Keratinocyte (primary cell): ENCODE measurements at regions not wholly inside any gene's neighbourhood (a gene's known extent, or its start where the extent isn't known, plus 50 kb on each side); places are given as distances from the start of the nearest gene placed in this dataset.

Source experiments
- DNase-seq: peaks from one replicate; pipeline ENCODE4 v3.0.0-alpha.2; 2011; ENCODE audit warnings: low read depth, missing footprints, low spot score
- FAIRE-seq: peaks from 2 replicates; lab custom pipeline; 2011; peaks lifted over from hg19 to GRCh38; lab: Jason Lieb, UNC
- H2AFZ ChIP-seq: 2 replicates; pipeline ENCODE4 v1.6.0; 2012; ENCODE audit warnings: low read length, control low read depth, inconsistent platforms; ENCODE audit not compliant: control insufficient read depth
- H3K27ac ChIP-seq: 2 replicates; pipeline ENCODE4 v1.5.1; 2011; ENCODE audit warnings: low read length; ENCODE audit not compliant: control insufficient read depth, insufficient read depth
- H3K27me3 ChIP-seq: 3 replicates; pipeline ENCODE4 v1.6.0; 2011; ENCODE audit warnings: low read length; ENCODE audit not compliant: control insufficient read depth, insufficient read depth; ENCODE audit errors: extremely low read depth
- H3K36me3 ChIP-seq, 2 experiments: 2 replicates in 1 of 2; 3 replicates in 1 of 2; pipeline ENCODE4 v1.5.1; 2011; ENCODE audit warnings: low read length in 2 of 2, mild to moderate bottlenecking in 1 of 2; ENCODE audit not compliant: control insufficient read depth in 2 of 2, insufficient read depth in 2 of 2; ENCODE audit errors: extremely low read depth in 1 of 2
- H3K4me1 ChIP-seq: 3 replicates; pipeline ENCODE4 v1.5.1; 2011; ENCODE audit warnings: low read length; ENCODE audit not compliant: control insufficient read depth, insufficient read depth; ENCODE audit errors: extremely low read depth
- H3K4me2 ChIP-seq: 3 replicates; pipeline ENCODE4 v1.6.0; 2011; ENCODE audit warnings: low read depth, low read length; ENCODE audit not compliant: control insufficient read depth, insufficient read depth; ENCODE audit errors: extremely low read depth
- H3K4me3 ChIP-seq, 3 experiments: fragments of 200-600 bp in 1 of 3; sonication (generic) in 1 of 3; 2 replicates in 2 of 3; 3 replicates in 1 of 3; pipeline ENCODE4 v1.5.1; 2011 to 2016; ENCODE audit warnings: low read length in 3 of 3, mild to moderate bottlenecking in 3 of 3, control low read depth in 2 of 3, inconsistent platforms in 1 of 3, low read depth in 1 of 3, mixed read lengths in 1 of 3, mixed run types in 1 of 3, moderate library complexity in 1 of 3; ENCODE audit not compliant: control insufficient read depth in 2 of 3, insufficient read depth in 2 of 3; ENCODE audit errors: extremely low read depth in 1 of 3
- H3K79me2 ChIP-seq: 2 replicates; pipeline ENCODE4 v1.6.0; 2012; ENCODE audit warnings: low read length; ENCODE audit not compliant: control insufficient read depth, insufficient read depth
- H3K9ac ChIP-seq: 3 replicates; pipeline ENCODE4 v1.6.0; 2011; ENCODE audit warnings: low read length; ENCODE audit not compliant: control insufficient read depth, insufficient read depth; ENCODE audit errors: extremely low read depth
- H3K9me1 ChIP-seq: 3 replicates; pipeline ENCODE4 v1.6.0; 2011; ENCODE audit warnings: low read length; ENCODE audit not compliant: control insufficient read depth, insufficient read depth; ENCODE audit errors: extremely low read depth
- H3K9me3 ChIP-seq: 2 replicates; pipeline ENCODE4 v1.5.1; 2012; ENCODE audit warnings: low read depth, low read length; ENCODE audit not compliant: control insufficient read depth
- H4K20me1 ChIP-seq: 3 replicates; pipeline ENCODE4 v1.6.0; 2011; ENCODE audit warnings: low read length; ENCODE audit not compliant: control insufficient read depth, insufficient read depth; ENCODE audit errors: extremely low read depth
- EZH2 ChIP-seq: IDR thresholded peaks from one replicate; pipeline ENCODE4 v1.6.1; 2012; ENCODE audit warnings: inconsistent platforms, mild to moderate bottlenecking, low read length, moderate library complexity
- dilution Hi-C: fragments of 300-500 bp; cut with MboI; formaldehyde crosslinking; loops from one replicate; pipeline ENCODE4 v1.7.0; 2020; ENCODE audit warnings: low sequenced_read_pairs; ENCODE audit not compliant: extremely low pct_ligation_motif_present
- TF ChIP-seq, protein P1 (sequence below), 3 experiments: IDR thresholded peaks in 1 of 3; conservative IDR thresholded peaks in 1 of 3; optimal IDR thresholded peaks in 1 of 3; 2 replicates in 2 of 3; 3 replicates in 1 of 3; pipeline versions ENCODE3 to v1.5.1; 2011; ENCODE audit warnings: low read length in 3 of 3, mild to moderate bottlenecking in 3 of 3, moderate library complexity in 2 of 3, control low read depth in 1 of 3, inconsistent platforms in 1 of 3; ENCODE audit not compliant: insufficient read depth in 2 of 3; ENCODE audit errors: extremely low read depth in 1 of 3

DNA sequence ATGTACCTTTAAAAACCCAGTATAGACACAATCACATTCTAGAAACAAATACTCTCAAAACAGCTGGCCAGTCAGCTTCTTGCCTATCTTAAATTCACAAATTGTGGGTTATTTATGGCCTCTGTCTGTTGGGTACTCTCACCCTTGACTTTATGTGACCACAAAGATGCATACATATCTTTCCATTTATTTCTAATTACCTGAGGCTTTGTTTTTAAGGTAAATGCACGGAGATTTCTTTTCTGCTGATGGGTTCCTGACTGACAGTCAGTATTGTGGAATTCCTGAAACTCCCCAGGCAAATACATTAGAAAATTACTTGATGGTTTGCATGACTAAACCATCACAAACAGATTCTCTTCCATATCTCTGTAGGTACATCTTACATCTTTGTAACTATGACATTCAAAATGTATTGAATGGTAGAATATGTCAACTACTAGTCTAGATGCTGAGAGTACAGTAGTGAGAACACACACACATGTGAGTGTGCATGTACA lies 107.7 kb downstream of the EDEM1 start:
- Histone ChIP-seq H2AFZ (no peak overlapping the region), H3K9ac (no peak overlapping the region), H3K27ac (no peak overlapping the region), H3K9me3 (no peaks in the 10 kb centered on the region), H3K27me3 (no peaks in the 10 kb centered on the region), H3K79me2 (no peaks in the 10 kb centered on the region), H3K9me1 (no peaks in the 10 kb centered on the region), H3K36me3 (no peaks in the 10 kb centered on the region), H3K4me2 (no peak overlapping the region), H4K20me1 (no peaks in the 10 kb centered on the region), H3K4me3 (no peak overlapping the region), H3K4me1 (no peaks in the 10 kb centered on the region)
- TF ChIP-seq, protein P1, sequence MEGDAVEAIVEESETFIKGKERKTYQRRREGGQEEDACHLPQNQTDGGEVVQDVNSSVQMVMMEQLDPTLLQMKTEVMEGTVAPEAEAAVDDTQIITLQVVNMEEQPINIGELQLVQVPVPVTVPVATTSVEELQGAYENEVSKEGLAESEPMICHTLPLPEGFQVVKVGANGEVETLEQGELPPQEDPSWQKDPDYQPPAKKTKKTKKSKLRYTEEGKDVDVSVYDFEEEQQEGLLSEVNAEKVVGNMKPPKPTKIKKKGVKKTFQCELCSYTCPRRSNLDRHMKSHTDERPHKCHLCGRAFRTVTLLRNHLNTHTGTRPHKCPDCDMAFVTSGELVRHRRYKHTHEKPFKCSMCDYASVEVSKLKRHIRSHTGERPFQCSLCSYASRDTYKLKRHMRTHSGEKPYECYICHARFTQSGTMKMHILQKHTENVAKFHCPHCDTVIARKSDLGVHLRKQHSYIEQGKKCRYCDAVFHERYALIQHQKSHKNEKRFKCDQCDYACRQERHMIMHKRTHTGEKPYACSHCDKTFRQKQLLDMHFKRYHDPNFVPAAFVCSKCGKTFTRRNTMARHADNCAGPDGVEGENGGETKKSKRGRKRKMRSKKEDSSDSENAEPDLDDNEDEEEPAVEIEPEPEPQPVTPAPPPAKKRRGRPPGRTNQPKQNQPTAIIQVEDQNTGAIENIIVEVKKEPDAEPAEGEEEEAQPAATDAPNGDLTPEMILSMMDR (optimal IDR thresholded peaks at IDR 0.05 in 1 of 3, IDR thresholded peaks at IDR 0.05 in 1 of 3, conservative IDR thresholded peaks at IDR 0.05 in 1 of 3; ENCODE audit: extremely low read depth in 1 of 3, insufficient read depth in 2 of 3, low read length in 3 of 3), result no peak
- no peak for TF ChIP-seq EZH2
- FAIRE-seq (no peak), DNase-seq (no peak)
- dilution Hi-C loops, result no loop called here

DNA sequence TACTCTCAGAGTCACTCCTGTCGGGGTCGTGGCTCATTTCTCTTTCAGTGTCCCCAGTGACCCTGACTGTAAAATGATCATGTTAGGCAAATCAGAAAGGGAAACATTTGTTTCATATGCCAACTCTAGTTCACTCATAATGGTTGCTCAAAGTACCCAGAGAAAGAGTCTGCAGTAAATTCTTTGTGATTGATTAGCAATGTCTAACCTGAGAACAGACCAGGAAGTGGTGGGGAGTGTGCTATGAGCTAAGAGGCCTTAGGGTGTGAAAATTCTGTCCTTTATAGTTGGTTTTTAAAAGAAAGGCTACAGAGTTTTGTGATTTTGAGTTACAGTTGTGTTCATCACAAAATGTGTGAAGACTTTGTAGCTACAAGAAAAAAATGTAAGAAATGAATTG lies 108.9 kb downstream of the EDEM1 start:
- no peak for FAIRE-seq
- Histone ChIP-seq H2AFZ (no peak overlapping the region), H3K27ac (no peak overlapping the region), H3K4me3 (no peak overlapping the region), H3K4me1 (no peaks in the 10 kb centered on the region), H3K9me1 (no peaks in the 10 kb centered on the region), H3K79me2 (no peaks in the 10 kb centered on the region), H3K27me3 (no peaks in the 10 kb centered on the region), H3K9me3 (no peaks in the 10 kb centered on the region), H3K9ac (no peak overlapping the region), H4K20me1 (no peaks in the 10 kb centered on the region), H3K36me3 (no peaks in the 10 kb centered on the region), H3K4me2 (no peak overlapping the region)
- no peak for DNase-seq
- TF ChIP-seq EZH2, result no peak
- TF ChIP-seq, protein P1 (optimal IDR thresholded peaks at IDR 0.05 in 1 of 3, IDR thresholded peaks at IDR 0.05 in 1 of 3, conservative IDR thresholded peaks at IDR 0.05 in 1 of 3; ENCODE audit: extremely low read depth in 1 of 3, insufficient read depth in 2 of 3, low read length in 3 of 3), result no peak
- dilution Hi-C loops, result no loop called here
